ENCODE measurements at regions not wholly inside any gene's neighbourhood (a gene's known extent, or its start where the extent isn't known, plus 50 kb on each side); places are given as distances from the start of the nearest gene placed in this dataset.
"Not testable (repeated sequence)": the region's sequence is repeated elsewhere in the genome, so short reads cannot be mapped to it uniquely, and the experiment has no call there.

- no peak overlapping the region for H3K4me3 ChIP-seq (IDR thresholded peaks at IDR 0.05; ENCODE audit: insufficient read depth, low read depth, low read length)
- H3K36me3 ChIP-seq (ENCODE audit: insufficient read depth) = no peaks in the 10 kb centered on the region
- TF ChIP-seq, protein P1, sequence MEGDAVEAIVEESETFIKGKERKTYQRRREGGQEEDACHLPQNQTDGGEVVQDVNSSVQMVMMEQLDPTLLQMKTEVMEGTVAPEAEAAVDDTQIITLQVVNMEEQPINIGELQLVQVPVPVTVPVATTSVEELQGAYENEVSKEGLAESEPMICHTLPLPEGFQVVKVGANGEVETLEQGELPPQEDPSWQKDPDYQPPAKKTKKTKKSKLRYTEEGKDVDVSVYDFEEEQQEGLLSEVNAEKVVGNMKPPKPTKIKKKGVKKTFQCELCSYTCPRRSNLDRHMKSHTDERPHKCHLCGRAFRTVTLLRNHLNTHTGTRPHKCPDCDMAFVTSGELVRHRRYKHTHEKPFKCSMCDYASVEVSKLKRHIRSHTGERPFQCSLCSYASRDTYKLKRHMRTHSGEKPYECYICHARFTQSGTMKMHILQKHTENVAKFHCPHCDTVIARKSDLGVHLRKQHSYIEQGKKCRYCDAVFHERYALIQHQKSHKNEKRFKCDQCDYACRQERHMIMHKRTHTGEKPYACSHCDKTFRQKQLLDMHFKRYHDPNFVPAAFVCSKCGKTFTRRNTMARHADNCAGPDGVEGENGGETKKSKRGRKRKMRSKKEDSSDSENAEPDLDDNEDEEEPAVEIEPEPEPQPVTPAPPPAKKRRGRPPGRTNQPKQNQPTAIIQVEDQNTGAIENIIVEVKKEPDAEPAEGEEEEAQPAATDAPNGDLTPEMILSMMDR (conservative IDR thresholded peaks at IDR 0.05; ENCODE audit: low read depth, low read length) = no peak
- no peaks in the 10 kb centered on the region for H3K27me3 ChIP-seq (ENCODE audit: insufficient read depth, low read depth)
- no peak overlapping the region for H3K27ac ChIP-seq
- no peaks in the 10 kb centered on the region for H3K4me1 ChIP-seq (ENCODE audit: low read depth, poor library complexity, severe bottlenecking)
- no peak overlapping the region for H3K9ac ChIP-seq
- no peaks in the 10 kb centered on the region for H4K20me1 ChIP-seq (ENCODE audit: insufficient read depth)
- H3K79me2 ChIP-seq (ENCODE audit: insufficient read depth, low read depth) = no peaks in the 10 kb centered on the region
- H2AFZ ChIP-seq (ENCODE audit: low read depth) = no peak overlapping the region
- H3K4me2 ChIP-seq = no peak overlapping the region
Observed at GRCh38 chr3:4251412-4251811, 51.8 kb upstream of the SETMAR start.

GRCh38 chr3:4253072-4253832, 49.9 kb upstream of the SETMAR start:
- H3K4me3 ChIP-seq (IDR thresholded peaks at IDR 0.05; ENCODE audit: insufficient read depth, low read depth, low read length); H3K9ac ChIP-seq; H3K36me3 ChIP-seq (ENCODE audit: insufficient read depth); H3K27me3 ChIP-seq (ENCODE audit: insufficient read depth, low read depth); H3K4me2 ChIP-seq; H2AFZ ChIP-seq (ENCODE audit: low read depth); H3K4me1 ChIP-seq (ENCODE audit: low read depth, poor library complexity, severe bottlenecking); H3K27ac ChIP-seq; H4K20me1 ChIP-seq (ENCODE audit: insufficient read depth); H3K79me2 ChIP-seq (ENCODE audit: insufficient read depth, low read depth): not testable (repeated sequence)
